Limb (tissue), 2 donors: ENCODE measurements at regions not wholly inside any gene's neighbourhood (a gene's known extent, or its start where the extent isn't known, plus 50 kb on each side); places are given as distances from the start of the nearest gene placed in this dataset.

Source experiments
- DNase-seq, 2 donors: peaks; one replicate each; pipeline ENCODE4 v3.0.0-alpha.2; 2016; ENCODE audit errors: extremely low spot score in 2 of 2

DNA sequence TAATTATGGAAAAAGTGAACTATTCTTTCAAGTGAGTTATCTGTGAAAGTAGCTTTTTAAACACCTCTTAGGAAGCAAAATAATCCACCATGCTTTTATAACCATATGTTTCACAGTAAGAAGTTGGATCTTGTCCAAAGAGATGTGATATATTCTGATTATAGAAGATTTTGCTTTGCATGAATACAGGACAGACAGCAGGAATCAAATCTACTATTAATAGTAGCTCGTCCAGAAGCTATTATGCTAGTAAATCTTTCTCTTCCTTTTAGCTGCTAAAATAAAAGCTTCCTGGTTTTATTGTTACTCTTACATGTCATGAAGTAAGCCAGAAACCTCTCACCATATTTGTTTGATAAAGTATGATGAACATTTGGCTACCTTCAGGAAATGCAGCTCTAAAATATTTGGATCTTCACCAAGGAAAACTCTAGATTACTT lies 257.0 kb downstream of the IPO8 start:
- DNase-seq = no peak

DNA sequence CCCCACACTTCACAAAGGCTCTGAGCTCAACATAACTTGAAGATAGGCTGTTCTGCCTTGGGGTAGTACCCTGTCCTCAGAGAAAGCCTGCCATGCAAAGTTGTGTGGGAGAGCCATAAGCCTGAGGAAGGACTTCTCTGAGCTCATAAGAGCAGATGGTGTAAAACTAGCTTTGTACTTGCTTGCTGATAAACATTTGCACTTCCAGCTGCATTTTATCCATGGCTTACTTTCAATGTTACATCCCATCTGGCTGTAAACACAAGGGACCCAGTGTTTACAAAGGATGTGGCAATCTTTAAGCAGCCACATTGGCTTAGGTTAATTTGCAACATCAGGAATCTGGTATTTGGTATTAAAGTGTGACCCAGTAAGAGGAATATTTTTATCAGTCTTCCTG lies 258.1 kb downstream of the IPO8 start:
- DNase-seq = peak in 1 of 2 donors; percentile 20

DNA sequence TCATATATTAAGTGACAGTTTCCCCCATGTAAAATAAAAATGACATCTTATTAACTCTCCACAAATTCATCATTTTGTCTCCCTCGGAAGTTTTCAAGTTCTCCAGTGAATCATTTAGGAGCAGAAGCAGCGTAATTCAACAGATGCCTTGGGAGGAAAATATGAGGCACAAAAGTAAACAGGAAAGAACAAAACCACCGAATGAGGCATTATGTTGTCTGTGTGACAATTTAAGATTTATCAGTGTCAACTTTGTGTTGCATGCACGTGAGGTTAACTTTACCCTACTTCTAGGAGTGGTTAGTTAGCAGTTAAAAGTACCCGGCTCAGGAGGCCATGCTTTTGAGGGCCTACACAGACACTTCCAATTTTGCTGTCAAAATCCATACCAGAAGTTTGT lies 258.6 kb downstream of the IPO8 start:
- no peak for DNase-seq

DNA sequence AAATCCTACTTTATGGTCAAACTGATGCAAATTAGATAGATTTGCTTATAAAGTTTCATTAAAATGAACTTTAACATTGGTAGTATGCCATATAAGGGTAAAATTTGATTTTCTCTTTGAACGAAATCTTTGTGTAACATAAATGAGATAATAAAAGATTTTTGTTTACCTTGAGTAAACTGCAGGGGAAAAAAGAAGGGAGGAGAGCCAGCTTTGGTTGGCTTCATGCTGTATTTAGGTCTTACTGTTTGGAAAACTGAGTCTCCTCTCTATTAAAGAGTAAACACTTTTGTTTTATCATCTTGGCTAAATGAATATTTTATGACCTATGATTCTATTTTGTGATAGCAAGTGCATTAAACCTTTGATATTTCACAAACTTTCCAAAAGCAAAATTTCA lies 267.6 kb downstream of the IPO8 start:
- no peak for DNase-seq

GRCh38 chr12:30427555-30427954 lies 268.1 kb downstream of the IPO8 start:
- no peak for DNase-seq

DNA sequence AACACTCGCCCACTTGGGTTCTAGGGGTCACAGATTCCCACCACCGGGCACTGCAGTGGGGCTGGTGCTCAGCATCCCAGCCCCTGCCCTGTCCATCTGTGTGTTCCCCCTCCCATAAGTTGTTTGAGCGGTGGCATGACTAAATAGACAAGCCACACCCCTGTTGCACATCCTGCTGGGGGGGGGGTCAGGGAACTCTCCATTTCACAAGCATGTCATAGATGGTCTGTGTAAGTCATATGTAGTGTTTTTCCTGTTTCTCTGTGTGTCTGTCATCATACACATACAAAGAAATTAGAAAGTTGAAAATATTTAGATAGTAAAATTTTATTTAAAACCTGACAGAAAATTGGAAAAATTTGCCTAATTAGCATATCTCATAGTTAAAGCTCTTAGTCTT lies 270.2 kb downstream of the IPO8 start:
- no peak for DNase-seq

DNA sequence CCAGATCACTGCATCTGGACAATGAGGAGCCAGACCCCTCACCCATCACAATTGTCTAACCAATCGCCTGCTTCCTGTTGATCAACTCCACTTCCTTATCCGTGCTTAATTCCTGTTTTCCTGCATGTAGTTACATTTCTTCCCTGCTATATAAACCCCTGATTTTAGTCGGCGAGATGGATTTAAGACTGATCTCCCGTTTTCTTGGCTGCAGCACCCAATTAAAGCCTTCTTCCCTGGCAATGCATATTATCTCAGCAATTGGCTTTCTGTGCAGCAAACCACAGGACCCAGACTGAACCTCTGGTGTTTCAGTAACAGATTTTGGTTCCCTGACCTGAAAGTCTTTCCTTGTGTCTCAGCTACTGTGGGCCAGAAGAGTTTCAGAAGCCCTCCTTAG lies 272.3 kb downstream of the IPO8 start:
- DNase-seq = no peak

GRCh38 chr12:30422844-30423243 lies 272.8 kb downstream of the IPO8 start:
- DNase-seq = no peak

DNA sequence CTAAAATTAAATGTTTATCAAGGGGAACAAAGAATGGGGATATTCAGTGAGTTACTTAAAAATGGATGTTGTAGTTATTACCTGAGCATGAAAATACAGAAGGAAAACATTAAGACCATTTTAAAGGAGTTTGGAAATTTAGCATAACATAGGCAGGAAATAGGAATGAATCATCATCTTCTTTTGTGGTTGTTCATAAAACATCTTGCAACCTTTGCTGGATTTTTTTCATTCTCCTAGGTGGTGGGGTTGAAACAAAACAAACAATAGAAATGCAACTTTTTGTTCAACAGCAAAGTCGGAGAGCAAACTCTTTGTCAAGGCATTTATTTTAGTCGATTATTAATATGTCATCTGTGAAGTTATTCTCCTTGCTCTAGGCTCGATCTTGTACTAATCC lies 275.1 kb downstream of the IPO8 start:
- DNase-seq = no peak

- DNase-seq = no peak
Measured at GRCh38 chr12:30417697-30418231, 277.9 kb downstream of the IPO8 start.

DNA sequence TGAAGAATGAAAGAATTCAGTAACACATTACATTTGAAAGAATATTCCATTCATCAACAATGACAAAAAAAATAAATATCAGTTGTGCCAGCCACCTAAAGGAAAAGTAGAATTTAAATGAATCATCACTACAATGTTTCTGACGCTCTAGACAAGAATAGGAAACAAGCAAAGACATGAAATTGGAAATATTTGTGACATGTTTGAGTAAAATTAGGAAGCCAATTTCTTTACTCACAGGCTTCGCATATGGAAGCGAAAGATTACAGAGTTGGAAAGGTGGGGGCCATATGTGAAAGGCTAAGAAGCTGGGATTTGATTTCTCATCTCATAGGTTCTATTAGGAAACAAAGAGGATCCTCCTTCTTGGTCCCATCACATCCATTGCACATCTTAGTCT lies 279.0 kb downstream of the IPO8 start:
- no peak for DNase-seq

DNA sequence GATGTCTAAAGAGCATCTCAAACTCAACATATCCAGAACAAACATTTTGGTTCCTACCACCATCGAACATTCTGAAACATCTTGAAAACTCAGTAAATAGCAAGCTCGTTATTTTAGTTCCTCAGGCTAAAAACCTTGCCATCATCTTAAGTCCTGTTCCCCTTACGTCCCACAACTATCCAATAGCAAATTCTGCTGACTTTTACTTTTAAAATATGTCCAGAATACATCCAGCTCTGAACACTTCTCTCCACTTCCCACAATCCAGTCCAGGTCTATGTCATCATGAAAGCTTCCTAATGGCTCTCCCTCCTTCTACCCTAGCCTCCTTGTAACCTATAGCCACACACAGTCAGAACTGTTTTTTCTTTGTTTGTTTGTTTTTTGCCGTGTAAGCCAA lies 279.9 kb downstream of the IPO8 start:
- DNase-seq = no peak

- no peak for DNase-seq
Measured at GRCh38 chr12:30414507-30414906, 281.2 kb downstream of the IPO8 start.

GRCh38 chr12:30400349-30400748 lies 295.3 kb downstream of the IPO8 start:
- DNase-seq = no peak

DNA sequence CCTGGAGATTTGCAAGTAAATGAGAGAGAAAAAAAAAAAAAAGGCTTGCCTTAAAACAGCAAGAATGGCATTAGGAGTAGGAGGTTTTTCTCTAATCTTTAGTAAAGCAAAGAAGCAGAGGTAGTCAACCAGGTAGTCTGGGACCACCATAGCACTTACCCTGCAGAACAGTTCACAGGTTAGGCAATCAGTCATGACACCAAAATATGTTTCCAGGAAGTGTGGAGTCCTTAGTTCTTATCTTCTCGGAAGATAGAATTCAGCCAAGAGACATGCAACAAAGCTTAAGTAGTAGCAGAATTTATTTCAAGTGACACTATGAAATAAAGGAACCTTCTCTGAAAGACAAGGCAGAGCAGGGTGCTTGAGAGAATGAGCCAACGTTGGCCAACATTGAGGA lies 295.8 kb downstream of the IPO8 start:
- no peak for DNase-seq

DNA sequence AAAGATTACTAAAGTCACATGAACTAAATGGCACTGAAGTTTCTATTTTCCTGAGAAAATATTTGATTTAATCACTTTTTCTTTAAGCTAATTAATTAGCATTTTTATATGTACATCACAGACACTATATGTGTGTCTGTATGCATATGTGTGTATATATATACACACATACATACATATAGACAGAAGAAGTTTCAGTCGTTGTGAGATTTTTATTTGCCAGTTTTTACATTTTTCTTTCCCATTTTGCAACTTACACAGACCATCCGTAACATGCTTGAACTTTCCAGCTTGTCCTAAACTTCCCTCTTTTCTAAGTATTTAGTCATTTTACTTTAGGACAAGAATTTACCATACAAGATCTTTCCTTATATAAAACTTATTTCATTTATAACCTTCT lies 299.1 kb downstream of the IPO8 start:
- DNase-seq = no peak

- DNase-seq = no peak
Measured at GRCh38 chr12:30395190-30395589, 300.5 kb downstream of the IPO8 start.

DNA sequence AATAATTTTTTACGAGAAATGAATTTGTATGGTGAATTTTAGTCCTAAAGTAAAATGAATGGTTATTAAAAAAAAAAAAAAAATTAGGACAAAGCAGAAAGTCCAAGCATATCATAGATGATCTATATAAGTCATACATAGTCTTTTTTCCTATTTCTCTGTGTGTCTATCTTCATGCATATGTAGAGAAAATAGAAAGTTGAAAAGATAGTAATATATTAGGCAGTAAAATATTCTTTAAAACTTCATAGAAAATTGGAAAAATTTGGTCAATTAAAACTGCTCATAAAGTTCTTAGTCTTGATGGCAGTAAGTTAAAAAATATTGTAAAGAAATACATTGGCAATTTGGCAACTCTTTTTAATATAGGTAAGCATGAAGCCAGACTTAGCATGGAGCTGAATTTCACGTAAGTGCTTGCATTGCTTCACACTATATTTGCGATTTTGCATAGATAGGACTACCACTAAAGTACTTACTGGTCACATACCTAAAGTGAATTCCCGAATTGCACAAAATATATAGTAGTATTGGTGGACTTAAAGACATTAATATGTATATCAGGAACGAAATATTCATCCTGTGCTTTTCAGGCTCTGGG lies 303.8 kb downstream of the IPO8 start:
- no peak for DNase-seq

DNA sequence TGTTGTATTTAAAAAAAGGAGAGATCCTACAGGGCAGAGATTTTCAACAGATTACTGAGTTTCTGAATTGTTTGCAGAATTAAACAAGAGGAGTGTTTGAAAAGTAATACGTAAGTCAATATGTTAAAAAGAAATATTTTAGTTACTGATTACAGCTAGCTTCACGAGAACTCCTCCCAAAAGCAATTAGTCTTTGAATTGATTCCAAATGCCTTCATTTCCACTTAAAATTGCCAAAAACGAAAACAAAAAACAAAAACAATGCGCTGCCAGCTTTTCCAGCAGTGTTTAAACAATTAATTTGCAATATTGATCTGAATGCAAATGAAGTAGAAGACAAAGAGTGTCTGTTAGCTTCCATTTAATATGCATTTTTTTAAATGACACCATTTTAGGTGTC lies 310.0 kb downstream of the IPO8 start:
- no peak for DNase-seq

GRCh38 chr12:30384976-30385375 lies 310.7 kb downstream of the IPO8 start:
- no peak for DNase-seq

GRCh38 chr12:30378307-30378706 lies 317.4 kb downstream of the IPO8 start:
- DNase-seq = no peak

DNA sequence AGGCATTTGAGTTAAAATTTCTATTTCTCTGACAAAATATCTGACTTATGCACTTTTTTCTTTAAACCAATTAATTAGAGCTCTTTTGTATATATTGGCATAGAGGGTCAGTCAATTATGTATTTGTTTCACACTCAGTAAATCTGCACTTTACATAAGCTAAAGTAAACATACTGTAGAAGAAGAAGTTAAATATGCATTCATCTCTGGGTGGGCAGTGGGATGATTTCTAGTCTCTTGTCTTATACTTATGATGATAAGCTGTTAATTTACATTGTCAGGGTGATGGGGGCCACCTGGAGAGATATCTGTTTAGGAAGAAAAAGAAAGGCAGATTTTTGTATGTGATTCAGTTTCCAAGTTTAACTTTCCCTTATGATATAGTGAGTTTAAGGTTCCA lies 330.8 kb downstream of the IPO8 start:
- DNase-seq = no peak

DNA sequence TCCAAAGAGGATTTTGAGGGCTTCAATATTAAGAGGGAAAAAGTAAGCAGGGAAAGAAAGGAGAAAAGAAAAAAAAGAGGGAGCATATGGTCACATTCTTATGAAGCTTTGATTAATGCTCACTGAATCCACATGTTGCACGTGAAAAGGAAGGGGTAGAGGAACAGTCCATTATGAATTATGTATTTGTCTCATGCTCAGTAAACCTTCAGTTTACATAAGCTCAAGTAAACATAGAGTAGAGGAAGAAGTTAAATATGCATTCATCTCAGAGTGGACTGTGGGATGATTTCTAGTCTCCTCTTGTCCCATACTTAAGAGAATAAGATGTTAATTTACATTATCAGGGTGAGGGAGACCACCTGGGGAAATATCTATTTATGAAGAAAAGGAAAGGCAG lies 334.5 kb downstream of the IPO8 start:
- DNase-seq = no peak

DNA sequence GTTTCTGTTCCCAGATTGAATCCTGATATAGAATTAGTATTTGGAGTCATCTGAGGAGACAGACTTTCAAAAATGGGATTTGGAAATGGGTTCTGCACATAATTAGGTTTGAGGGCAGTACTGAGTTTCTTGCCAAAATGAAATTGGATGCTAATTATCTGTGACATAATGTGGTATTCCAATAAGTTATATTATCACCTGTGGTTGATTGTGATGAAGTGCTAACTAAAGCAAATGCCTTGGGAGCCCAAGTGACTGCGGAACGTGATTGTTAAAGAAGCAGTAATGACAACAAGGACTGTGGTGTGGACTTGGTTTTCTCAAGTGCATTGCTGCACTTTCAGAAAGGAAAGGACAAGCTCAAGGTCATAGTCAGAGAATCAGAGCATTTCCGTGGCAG lies 337.0 kb downstream of the IPO8 start:
- DNase-seq = no peak
